Activated B cell treated with CpG ODN at 0.5 μM for 24 hours (primary cell): ENCODE measurements at regions not wholly inside any gene's neighbourhood (a gene's known extent, or its start where the extent isn't known, plus 50 kb on each side); places are given as distances from the start of the nearest gene placed in this dataset.

ENCODE experiments used
- ATAC-seq: fragments of 200-7000 bp; cut with Tn5 transposase; one replicate; pipeline ENCODE4 v1.10.0; 2021; ENCODE audit warnings: low read depth, mild to moderate bottlenecking, moderate library complexity
- CTCF ChIA-PET: fragments of 350-600 bp; sonication (Branson Sonifier 250); formaldehyde crosslinking; loops from one replicate; lab custom pipeline; 2021; ENCODE audit warnings: antibody characterized with exemption; lab: Charles Lee
- POLR2A ChIA-PET: fragments of 350-600 bp; sonication (Branson Sonifier 250); formaldehyde crosslinking; loops from one replicate; lab custom pipeline; 2021; ENCODE audit warnings: antibody characterized with exemption; lab: Charles Lee
- DNase-seq: peaks from one replicate; pipeline ENCODE4 v3.0.0; 2022
- H3K27ac Mint-ChIP-seq: one replicate; pipeline ENCODE4 v1.8.0; 2020; ENCODE audit warnings: mixed read lengths
- H3K27me3 Mint-ChIP-seq: one replicate; pipeline ENCODE4 v1.8.0; 2021; ENCODE audit warnings: mixed read lengths
- H3K36me3 Mint-ChIP-seq: one replicate; pipeline ENCODE4 v1.8.0; 2021; ENCODE audit warnings: low read depth, mixed read lengths
- H3K4me1 Mint-ChIP-seq: one replicate; pipeline ENCODE4 v1.8.0; 2021; ENCODE audit warnings: mixed read lengths
- H3K4me3 Mint-ChIP-seq: one replicate; pipeline ENCODE4 v1.8.0; 2020; ENCODE audit warnings: mild to moderate bottlenecking, mixed read lengths
- H3K9me3 Mint-ChIP-seq: one replicate; pipeline ENCODE4 v1.8.0; 2020; ENCODE audit warnings: mixed read lengths
- intact Hi-C: fragments of 100-400 bp; cut with micrococcal nuclease; formaldehyde crosslinking; loops from one replicate; pipeline ENCODE4 v1.15.1; 2024
- TF ChIP-seq, protein P1 (sequence below): fragments of 200-600 bp; IDR thresholded peaks from one replicate; pipeline ENCODE4 v1.8.0; 2022; ENCODE audit warnings: antibody characterized with exemption, mild to moderate bottlenecking

DNA sequence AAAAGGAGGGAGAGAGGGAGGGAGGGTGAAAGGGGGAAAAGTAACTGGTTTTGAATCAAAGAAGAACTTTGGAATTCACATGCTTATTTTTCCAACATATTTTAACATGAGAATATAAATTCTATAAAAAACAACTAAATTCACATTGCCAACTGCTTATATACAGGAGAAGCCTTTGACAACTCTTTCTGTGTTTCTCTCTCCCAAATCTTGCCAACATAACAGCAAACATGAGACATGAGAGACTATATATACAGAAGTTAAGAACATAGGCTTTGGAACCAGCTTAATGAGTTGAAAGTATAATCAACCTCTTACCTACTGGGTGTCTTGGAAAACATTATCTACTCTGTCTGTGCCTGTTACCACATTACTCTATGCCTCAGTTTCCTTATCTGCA lies 493.3 kb downstream of the RFC3 start:
- H3K27me3 Mint-ChIP-seq, result no peaks in the 10 kb centered on the region
- ATAC-seq (no peak), DNase-seq (no peak)
- intact Hi-C loops, result no loop called here
- H3K27ac Mint-ChIP-seq, result no peak overlapping the region
- H3K4me1 Mint-ChIP-seq, result no peaks in the 10 kb centered on the region
- no peak overlapping the region for H3K4me3 Mint-ChIP-seq
- CTCF ChIA-PET, result no interaction called here
- POLR2A ChIA-PET, result no interaction called here
- TF ChIP-seq, protein P1, sequence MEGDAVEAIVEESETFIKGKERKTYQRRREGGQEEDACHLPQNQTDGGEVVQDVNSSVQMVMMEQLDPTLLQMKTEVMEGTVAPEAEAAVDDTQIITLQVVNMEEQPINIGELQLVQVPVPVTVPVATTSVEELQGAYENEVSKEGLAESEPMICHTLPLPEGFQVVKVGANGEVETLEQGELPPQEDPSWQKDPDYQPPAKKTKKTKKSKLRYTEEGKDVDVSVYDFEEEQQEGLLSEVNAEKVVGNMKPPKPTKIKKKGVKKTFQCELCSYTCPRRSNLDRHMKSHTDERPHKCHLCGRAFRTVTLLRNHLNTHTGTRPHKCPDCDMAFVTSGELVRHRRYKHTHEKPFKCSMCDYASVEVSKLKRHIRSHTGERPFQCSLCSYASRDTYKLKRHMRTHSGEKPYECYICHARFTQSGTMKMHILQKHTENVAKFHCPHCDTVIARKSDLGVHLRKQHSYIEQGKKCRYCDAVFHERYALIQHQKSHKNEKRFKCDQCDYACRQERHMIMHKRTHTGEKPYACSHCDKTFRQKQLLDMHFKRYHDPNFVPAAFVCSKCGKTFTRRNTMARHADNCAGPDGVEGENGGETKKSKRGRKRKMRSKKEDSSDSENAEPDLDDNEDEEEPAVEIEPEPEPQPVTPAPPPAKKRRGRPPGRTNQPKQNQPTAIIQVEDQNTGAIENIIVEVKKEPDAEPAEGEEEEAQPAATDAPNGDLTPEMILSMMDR, result no peak
- no peaks in the 10 kb centered on the region for H3K36me3 Mint-ChIP-seq
- no peaks in the 10 kb centered on the region for H3K9me3 Mint-ChIP-seq

DNA sequence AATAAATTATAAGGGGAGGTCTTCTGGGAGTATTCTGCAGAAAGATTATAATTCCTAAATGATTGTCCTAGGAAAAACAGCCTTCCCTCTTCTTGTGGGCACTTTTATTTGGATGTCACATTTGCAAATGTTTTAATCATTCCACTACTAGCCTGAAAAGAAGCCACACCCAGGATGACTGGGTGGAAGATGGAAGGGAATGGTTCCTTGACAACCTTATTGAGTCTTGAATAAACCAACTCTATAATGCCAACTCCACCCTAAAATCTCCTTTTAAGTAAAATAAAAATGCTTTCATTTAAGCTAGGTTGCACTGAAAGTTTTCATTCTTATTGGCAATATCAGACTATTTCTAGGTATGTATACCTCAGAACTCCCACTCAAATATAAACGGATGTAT lies 494.6 kb downstream of the RFC3 start:
- ChIA-PET CTCF (no interaction called here), POLR2A (no interaction called here)
- H3K27ac Mint-ChIP-seq, result no peak overlapping the region
- intact Hi-C loops, result no loop called here
- H3K4me1 Mint-ChIP-seq, result no peaks in the 10 kb centered on the region
- TF ChIP-seq, protein P1, result no peak
- DNase-seq (no peak), ATAC-seq (no peak)
- H3K36me3 Mint-ChIP-seq, result no peaks in the 10 kb centered on the region
- H3K27me3 Mint-ChIP-seq, result no peaks in the 10 kb centered on the region
- H3K4me3 Mint-ChIP-seq, result no peak overlapping the region
- no peaks in the 10 kb centered on the region for H3K9me3 Mint-ChIP-seq

DNA sequence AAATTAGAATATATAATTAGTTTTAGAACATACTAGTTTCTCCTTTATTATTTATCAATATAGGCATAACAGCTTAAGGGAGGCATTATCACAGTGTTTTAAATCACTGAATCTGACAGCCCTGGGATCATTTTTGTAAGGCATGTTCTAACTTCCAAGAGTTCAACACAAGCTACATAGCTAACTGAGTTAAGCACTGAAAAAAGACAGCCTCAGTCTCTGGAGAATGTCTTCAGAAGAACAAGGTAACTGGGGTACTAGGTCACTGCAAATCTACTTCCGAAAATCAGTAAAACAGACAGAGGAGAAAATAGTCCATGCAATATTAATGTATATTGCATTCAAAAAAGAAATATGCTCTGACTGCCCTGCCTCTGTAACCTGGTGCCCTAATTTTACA lies 502.1 kb downstream of the RFC3 start:
- H3K27ac Mint-ChIP-seq, result no peak overlapping the region
- CTCF ChIA-PET, result no interaction called here
- H3K36me3 Mint-ChIP-seq, result no peaks in the 10 kb centered on the region
- ATAC-seq, result no peak
- intact Hi-C loops, result no loop called here
- no peak overlapping the region for H3K4me3 Mint-ChIP-seq
- no peaks in the 10 kb centered on the region for H3K27me3 Mint-ChIP-seq
- DNase-seq, result no peak
- H3K4me1 Mint-ChIP-seq, result no peaks in the 10 kb centered on the region
- no peaks in the 10 kb centered on the region for H3K9me3 Mint-ChIP-seq
- TF ChIP-seq, protein P1, result no peak
- POLR2A ChIA-PET, result no interaction called here

DNA sequence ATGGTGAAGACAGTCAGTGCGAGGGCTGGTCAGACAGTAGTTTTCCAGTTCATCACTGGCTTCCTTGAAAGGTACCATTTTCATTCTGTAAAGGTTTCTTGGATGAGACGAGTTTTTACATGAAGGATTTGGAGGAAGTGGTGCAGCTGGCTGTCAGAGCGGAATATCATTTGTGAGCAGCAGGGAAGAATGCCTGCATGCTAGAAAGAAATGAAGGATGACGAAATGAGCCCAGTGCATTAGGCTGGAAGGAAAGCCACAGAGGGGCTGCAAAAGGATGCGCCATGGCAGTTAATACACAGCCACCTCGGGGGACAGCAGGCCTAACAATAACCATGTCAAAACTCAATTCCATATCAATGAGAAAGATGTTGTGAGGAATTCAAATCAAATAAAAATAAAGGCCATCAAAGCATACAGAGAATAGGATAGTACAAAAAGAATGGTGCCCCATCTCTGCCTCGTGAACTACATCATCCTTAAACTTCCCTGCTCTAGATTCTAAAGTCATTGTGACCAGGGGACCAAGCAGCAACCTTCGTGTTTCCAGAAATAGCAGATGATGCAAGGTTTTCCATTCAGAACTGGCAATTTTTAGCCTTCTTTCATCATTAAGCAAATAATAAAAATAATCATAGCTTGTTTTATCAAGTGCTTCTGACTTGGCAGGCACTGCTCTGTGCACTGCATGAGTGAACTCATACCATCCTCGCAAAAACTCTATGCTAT lies 504.2 kb downstream of the RFC3 start:
- no peak for ATAC-seq
- Mint-ChIP-seq H3K9me3 (peaks cover 2% of the 10 kb centered on the region), H3K4me1 (no peaks in the 10 kb centered on the region), H3K27me3 (no peaks in the 10 kb centered on the region), H3K4me3 (no peak overlapping the region), H3K27ac (no peak overlapping the region), H3K36me3 (no peaks in the 10 kb centered on the region)
- ChIA-PET POLR2A (no interaction called here), CTCF (no interaction called here)
- TF ChIP-seq, protein P1, result no peak
- DNase-seq, result no peak
- intact Hi-C loops, result no loop called here

DNA sequence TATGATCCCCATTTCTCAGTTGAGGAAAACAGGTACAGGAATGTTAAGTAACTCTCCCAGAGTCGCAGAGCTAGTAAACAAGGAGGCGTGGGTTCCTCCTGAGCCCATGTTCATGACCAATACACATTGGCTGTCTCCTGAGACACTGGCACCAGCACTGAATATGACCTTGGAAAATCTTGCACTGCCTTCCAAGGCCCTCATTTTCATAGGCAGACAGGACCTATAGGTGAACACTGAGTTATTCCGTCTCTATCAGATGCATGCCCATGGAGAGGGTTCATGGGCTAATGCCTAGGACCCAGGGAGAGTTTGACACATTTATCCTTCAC lies 504.8 kb downstream of the RFC3 start:
- H3K4me3 Mint-ChIP-seq, result no peak overlapping the region
- POLR2A ChIA-PET, result no interaction called here
- no peaks in the 10 kb centered on the region for H3K27me3 Mint-ChIP-seq
- intact Hi-C loops, result no loop called here
- TF ChIP-seq, protein P1, result no peak
- H3K36me3 Mint-ChIP-seq, result no peaks in the 10 kb centered on the region
- no peaks in the 10 kb centered on the region for H3K4me1 Mint-ChIP-seq
- H3K27ac Mint-ChIP-seq, result no peak overlapping the region
- DNase-seq (no peak), ATAC-seq (no peak)
- CTCF ChIA-PET, result no interaction called here
- peaks cover 2% of the 10 kb centered on the region for H3K9me3 Mint-ChIP-seq
